GM23338 (cell line): ENCODE measurements at regions not wholly inside any gene's neighbourhood (a gene's known extent, or its start where the extent isn't known, plus 50 kb on each side); places are given as distances from the start of the nearest gene placed in this dataset.

ENCODE experiments used
- ATAC-seq: fragments of 200-7000 bp; cut with Tn5 transposase; 3 replicates; pipeline ENCODE4 v1.9.1; 2020
- DNase-seq: peaks from one replicate; pipeline ENCODE4 v3.0.0-alpha.2; 2015; ENCODE audit warnings: low spot score
- H2AFZ ChIP-seq: fragments of 200-600 bp; sonication (generic); 2 replicates; pipeline ENCODE4 v1.8.0; 2016; ENCODE audit warnings: antibody characterized with exemption, mild to moderate bottlenecking, moderate library complexity
- H3F3A ChIP-seq: fragments of 200-600 bp; sonication (generic); replicated peaks from 2 replicates; pipeline ENCODE4 v1.8.0; 2017; ENCODE audit warnings: antibody characterized with exemption, mixed run types, low read depth
- H3K27ac ChIP-seq: fragments of 200-600 bp; sonication (generic); 2 replicates; pipeline ENCODE4 v1.6.1; 2016; ENCODE audit warnings: low read depth
- H3K27me3 ChIP-seq: fragments of 200-600 bp; sonication (generic); 2 replicates; pipeline ENCODE4 v1.8.0; 2016; ENCODE audit warnings: mild to moderate bottlenecking, mixed run types, moderate library complexity; ENCODE audit not compliant: insufficient read depth
- H3K36me3 ChIP-seq: fragments of 200-600 bp; sonication (generic); 2 replicates; pipeline ENCODE4 v1.8.0; 2016; ENCODE audit warnings: mild to moderate bottlenecking; ENCODE audit not compliant: insufficient read depth
- H3K4me1 ChIP-seq: fragments of 200-600 bp; sonication (generic); 2 replicates; pipeline ENCODE4 v1.8.0; 2016; ENCODE audit warnings: mild to moderate bottlenecking, moderate library complexity; ENCODE audit not compliant: insufficient read depth
- H3K4me2 ChIP-seq: fragments of 200-600 bp; sonication (generic); 2 replicates; pipeline ENCODE4 v1.7.1; 2017; ENCODE audit warnings: mixed run types
- H3K4me3 ChIP-seq: fragments of 200-600 bp; sonication (generic); 2 replicates; pipeline ENCODE4 v1.6.1; 2016; ENCODE audit warnings: mixed run types
- H3K79me2 ChIP-seq: fragments of 200-600 bp; sonication (generic); replicated peaks from 2 replicates; pipeline ENCODE4 v1.8.0; 2017; ENCODE audit warnings: mild to moderate bottlenecking; ENCODE audit not compliant: insufficient read depth
- H3K9me2 ChIP-seq: fragments of 200-600 bp; sonication (generic); 2 replicates; pipeline ENCODE4 v1.8.0; 2017; ENCODE audit not compliant: insufficient read depth
- H4K20me1 ChIP-seq: fragments of 200-600 bp; sonication (generic); replicated peaks from 2 replicates; pipeline ENCODE4 v1.8.0; 2017; ENCODE audit warnings: mild to moderate bottlenecking; ENCODE audit not compliant: insufficient read depth
- H3K27ac Mint-ChIP-seq: 2 replicates; pipeline ENCODE4 v1.8.0; 2020; ENCODE audit warnings: inconsistent platforms, mild to moderate bottlenecking, moderate library complexity, mixed read lengths
- H3K27me3 Mint-ChIP-seq: 3 replicates; pipeline ENCODE4 v1.8.0; 2022; ENCODE audit warnings: low read depth, mild to moderate bottlenecking, moderate library complexity, mixed read lengths, inconsistent platforms; ENCODE audit not compliant: insufficient read depth, poor library complexity
- H3K36me3 Mint-ChIP-seq: 3 replicates; pipeline ENCODE4 v1.8.0; 2021; ENCODE audit warnings: low read depth, mild to moderate bottlenecking, inconsistent platforms, moderate library complexity, mixed read lengths
- H3K4me1 Mint-ChIP-seq: 3 replicates; pipeline ENCODE4 v1.8.0; 2020; ENCODE audit warnings: mild to moderate bottlenecking, inconsistent platforms, mixed read lengths
- H3K4me3 Mint-ChIP-seq: 3 replicates; pipeline ENCODE4 v1.8.0; 2021; ENCODE audit warnings: moderate library complexity, mild to moderate bottlenecking, inconsistent platforms, mixed read lengths
- H3K9me3 Mint-ChIP-seq: 3 replicates; pipeline ENCODE4 v1.8.0; 2020; ENCODE audit warnings: moderate library complexity, mild to moderate bottlenecking, inconsistent platforms, mixed read lengths
- CREB1 ChIP-seq: fragments of 250-450 bp; sonication (Bioruptor Pico); IDR thresholded peaks from 2 replicates; pipeline ENCODE4 v1.5.0; 2020; ENCODE audit warnings: low read depth, mild to moderate bottlenecking, moderate library complexity
- EZH2 ChIP-seq: fragments of 200-600 bp; sonication (generic); IDR thresholded peaks from one replicate; pipeline ENCODE4 v1.8.0; 2017; ENCODE audit warnings: antibody characterized with exemption, mild to moderate bottlenecking, low read depth; ENCODE audit not compliant: unreplicated experiment
- EZH2phosphoT487 ChIP-seq: fragments of 200-600 bp; sonication (generic); IDR thresholded peaks from one replicate; pipeline ENCODE4 v1.8.1; 2018; ENCODE audit warnings: antibody characterized with exemption; ENCODE audit not compliant: unreplicated experiment
- JUNB ChIP-seq: IDR thresholded peaks from one replicate; pipeline ENCODE4 v1.6.1; 2016; ENCODE audit warnings: antibody characterized with exemption; ENCODE audit not compliant: unreplicated experiment
- NANOG ChIP-seq: IDR thresholded peaks from 2 replicates; pipeline ENCODE4 v1.6.1; 2016; ENCODE audit warnings: antibody characterized with exemption, borderline replicate concordance
- POLR2AphosphoS5 ChIP-seq: IDR thresholded peaks from 2 replicates; pipeline ENCODE4 v1.6.1; 2016; ENCODE audit warnings: antibody characterized with exemption, low read depth
- STAT1 ChIP-seq: IDR thresholded peaks from one replicate; pipeline ENCODE4 v1.6.1; 2016; ENCODE audit warnings: antibody characterized with exemption; ENCODE audit not compliant: unreplicated experiment
- ZNF114 ChIP-seq: fragments of 250-450 bp; sonication (Bioruptor Pico); IDR thresholded peaks from 2 replicates; pipeline ENCODE4 v1.5.0; 2020; ENCODE audit warnings: mild to moderate bottlenecking, moderate library complexity
- ZNF331 ChIP-seq: fragments of 250-450 bp; sonication (Bioruptor Pico); IDR thresholded peaks from 2 replicates; pipeline ENCODE4 v1.5.0; 2020; ENCODE audit warnings: low read depth, mild to moderate bottlenecking, moderate library complexity
- TF ChIP-seq, protein P1 (sequence below): IDR thresholded peaks from 2 replicates; pipeline ENCODE4 v1.6.1; 2016; ENCODE audit warnings: antibody characterized with exemption
- TF ChIP-seq, protein P2 (sequence below), 2 experiments: fragments of 200-600 bp in 1 of 2; sonication (generic) in 1 of 2; conservative IDR thresholded peaks; 2 replicates each; pipeline versions ENCODE4 v1.5.1 to v1.6.1; 2016 to 2017; ENCODE audit warnings: antibody characterized with exemption in 2 of 2, low read depth in 2 of 2, mild to moderate bottlenecking in 2 of 2, moderate library complexity in 1 of 2
- TF ChIP-seq, protein P3 (sequence below): IDR thresholded peaks from one replicate; pipeline ENCODE4 v1.6.1; 2018; ENCODE audit warnings: antibody characterized with exemption; ENCODE audit not compliant: unreplicated experiment

DNA sequence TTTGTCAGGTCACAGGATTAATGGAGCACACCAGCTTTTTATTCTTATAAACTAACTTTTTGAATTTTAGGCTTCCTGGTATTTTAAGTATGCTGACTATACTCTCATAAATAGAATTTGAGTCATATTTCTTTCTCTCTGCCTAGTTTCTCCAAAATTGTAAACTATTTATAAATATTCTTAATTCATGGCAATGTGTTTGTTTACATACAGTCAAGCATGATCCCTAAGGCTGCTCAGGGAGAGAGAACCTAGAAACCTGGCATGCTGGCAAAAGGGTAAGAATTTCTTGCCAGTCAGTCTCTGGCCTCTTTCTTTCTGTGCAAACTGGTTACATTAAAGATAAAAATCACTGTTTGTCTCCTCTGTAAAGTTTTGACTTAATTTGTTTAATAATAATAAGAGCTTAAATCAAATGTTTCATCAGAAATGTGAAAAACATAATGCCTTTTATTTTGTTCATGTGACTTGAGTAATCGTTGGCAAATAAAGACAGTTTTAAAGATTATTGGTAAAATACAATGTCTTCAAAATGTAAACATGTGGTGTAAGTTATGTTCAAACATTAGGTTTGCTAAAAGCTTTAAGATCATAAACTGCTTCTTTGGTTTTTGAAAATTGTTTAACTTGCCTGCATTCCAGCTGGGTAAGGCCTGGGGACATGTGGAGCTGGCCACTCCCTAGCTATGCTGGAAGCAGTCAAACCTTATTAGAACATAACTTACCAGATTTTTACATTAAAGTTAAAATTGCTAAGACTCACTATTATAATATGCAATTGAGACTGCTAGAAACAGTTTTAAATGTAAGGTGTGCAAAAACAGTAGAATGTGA, 1401.7 kb downstream of the NCAM2 start:
- Histone ChIP-seq H3K36me3 (no peaks in the 10 kb centered on the region), H2AFZ (no peak overlapping the region), H3K4me1 (no peaks in the 10 kb centered on the region), H4K20me1 (no peaks in the 10 kb centered on the region), H3K4me2 (no peak overlapping the region), H3F3A (no peaks in the 10 kb centered on the region), H3K27ac (no peak overlapping the region), H3K4me3 (no peak overlapping the region), H3K79me2 (no peaks in the 10 kb centered on the region), H3K9me2 (no peaks in the 10 kb centered on the region; the same call in 1 of the 2 replicates), H3K27me3 (no peaks in the 10 kb centered on the region)
- Mint-ChIP-seq H3K27ac (no peak overlapping the region), H3K9me3 (peaks cover 6% of the 10 kb centered on the region; the same call in 1 of the 3 replicates), H3K27me3 (no peaks in the 10 kb centered on the region), H3K4me3 (no peak overlapping the region), H3K4me1 (0 out of 3 replicates have a peak, but pooled peaks cover 3% of the 10 kb centered on the region), H3K36me3 (no peaks in the 10 kb centered on the region)
- no peak for DNase-seq
- TF ChIP-seq, protein P1, sequence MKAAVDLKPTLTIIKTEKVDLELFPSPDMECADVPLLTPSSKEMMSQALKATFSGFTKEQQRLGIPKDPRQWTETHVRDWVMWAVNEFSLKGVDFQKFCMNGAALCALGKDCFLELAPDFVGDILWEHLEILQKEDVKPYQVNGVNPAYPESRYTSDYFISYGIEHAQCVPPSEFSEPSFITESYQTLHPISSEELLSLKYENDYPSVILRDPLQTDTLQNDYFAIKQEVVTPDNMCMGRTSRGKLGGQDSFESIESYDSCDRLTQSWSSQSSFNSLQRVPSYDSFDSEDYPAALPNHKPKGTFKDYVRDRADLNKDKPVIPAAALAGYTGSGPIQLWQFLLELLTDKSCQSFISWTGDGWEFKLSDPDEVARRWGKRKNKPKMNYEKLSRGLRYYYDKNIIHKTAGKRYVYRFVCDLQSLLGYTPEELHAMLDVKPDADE: no peak
- no peak for TF ChIP-seq POLR2AphosphoS5
- TF ChIP-seq, protein P2, sequence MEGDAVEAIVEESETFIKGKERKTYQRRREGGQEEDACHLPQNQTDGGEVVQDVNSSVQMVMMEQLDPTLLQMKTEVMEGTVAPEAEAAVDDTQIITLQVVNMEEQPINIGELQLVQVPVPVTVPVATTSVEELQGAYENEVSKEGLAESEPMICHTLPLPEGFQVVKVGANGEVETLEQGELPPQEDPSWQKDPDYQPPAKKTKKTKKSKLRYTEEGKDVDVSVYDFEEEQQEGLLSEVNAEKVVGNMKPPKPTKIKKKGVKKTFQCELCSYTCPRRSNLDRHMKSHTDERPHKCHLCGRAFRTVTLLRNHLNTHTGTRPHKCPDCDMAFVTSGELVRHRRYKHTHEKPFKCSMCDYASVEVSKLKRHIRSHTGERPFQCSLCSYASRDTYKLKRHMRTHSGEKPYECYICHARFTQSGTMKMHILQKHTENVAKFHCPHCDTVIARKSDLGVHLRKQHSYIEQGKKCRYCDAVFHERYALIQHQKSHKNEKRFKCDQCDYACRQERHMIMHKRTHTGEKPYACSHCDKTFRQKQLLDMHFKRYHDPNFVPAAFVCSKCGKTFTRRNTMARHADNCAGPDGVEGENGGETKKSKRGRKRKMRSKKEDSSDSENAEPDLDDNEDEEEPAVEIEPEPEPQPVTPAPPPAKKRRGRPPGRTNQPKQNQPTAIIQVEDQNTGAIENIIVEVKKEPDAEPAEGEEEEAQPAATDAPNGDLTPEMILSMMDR (conservative IDR thresholded peaks at IDR 0.05; ENCODE audit: low read depth in 2 of 2): no peak
- TF ChIP-seq JUNB: no peak
- TF ChIP-seq CREB1 (CRISPR knock-in tag): no peak
- no peak for TF ChIP-seq EZH2
- TF ChIP-seq EZH2phosphoT487: no peak
- TF ChIP-seq NANOG: no peak
- no peak for TF ChIP-seq STAT1
- no peak for ATAC-seq

DNA sequence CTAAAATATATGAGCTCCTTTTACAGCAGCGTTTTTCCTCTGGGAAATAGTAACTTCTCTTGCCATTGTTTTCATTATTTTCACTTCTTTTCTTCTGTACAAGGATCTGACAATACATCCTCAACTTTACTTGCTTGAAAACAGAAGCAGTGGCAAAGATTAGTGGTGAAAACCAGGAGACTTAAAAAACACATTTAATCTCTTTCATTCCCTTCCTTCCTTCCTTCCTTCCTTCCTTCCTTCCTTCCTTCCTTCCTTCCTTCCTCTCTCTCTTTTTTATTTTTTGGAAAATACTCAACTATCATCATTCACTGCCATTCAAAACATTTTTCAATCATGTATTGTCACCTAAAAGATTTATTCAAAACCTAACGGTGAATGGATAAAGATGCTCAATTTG, 1411.4 kb downstream of the NCAM2 start:
- Histone ChIP-seq H3F3A (no peaks in the 10 kb centered on the region), H3K4me3 (no peak overlapping the region), H3K4me1 (no peaks in the 10 kb centered on the region), H3K27ac (no peak overlapping the region), H3K27me3 (no peaks in the 10 kb centered on the region), H3K79me2 (no peaks in the 10 kb centered on the region), H2AFZ (no peak overlapping the region), H3K4me2 (no peak overlapping the region), H3K9me2 (no peaks in the 10 kb centered on the region), H4K20me1 (no peaks in the 10 kb centered on the region), H3K36me3 (no peaks in the 10 kb centered on the region)
- Mint-ChIP-seq H3K4me1 (no peaks in the 10 kb centered on the region), H3K36me3 (no peaks in the 10 kb centered on the region), H3K27me3 (no peaks in the 10 kb centered on the region), H3K4me3 (no peak overlapping the region), H3K9me3 (no peaks in the 10 kb centered on the region), H3K27ac (no peak overlapping the region)
- ATAC-seq: no peak
- no peak for DNase-seq
- no peak for TF ChIP-seq JUNB
- no peak for TF ChIP-seq ZNF331 (CRISPR knock-in tag)
- no peak for TF ChIP-seq ZNF114 (CRISPR knock-in tag)
- TF ChIP-seq EZH2: no peak
- TF ChIP-seq NANOG: no peak
- no peak for TF ChIP-seq POLR2AphosphoS5
- no peak for TF ChIP-seq CREB1 (CRISPR knock-in tag)
- TF ChIP-seq, protein P1: no peak
- TF ChIP-seq, protein P2 (conservative IDR thresholded peaks at IDR 0.05; ENCODE audit: low read depth in 2 of 2): no peak
- no peak for TF ChIP-seq EZH2phosphoT487
- TF ChIP-seq, protein P3, sequence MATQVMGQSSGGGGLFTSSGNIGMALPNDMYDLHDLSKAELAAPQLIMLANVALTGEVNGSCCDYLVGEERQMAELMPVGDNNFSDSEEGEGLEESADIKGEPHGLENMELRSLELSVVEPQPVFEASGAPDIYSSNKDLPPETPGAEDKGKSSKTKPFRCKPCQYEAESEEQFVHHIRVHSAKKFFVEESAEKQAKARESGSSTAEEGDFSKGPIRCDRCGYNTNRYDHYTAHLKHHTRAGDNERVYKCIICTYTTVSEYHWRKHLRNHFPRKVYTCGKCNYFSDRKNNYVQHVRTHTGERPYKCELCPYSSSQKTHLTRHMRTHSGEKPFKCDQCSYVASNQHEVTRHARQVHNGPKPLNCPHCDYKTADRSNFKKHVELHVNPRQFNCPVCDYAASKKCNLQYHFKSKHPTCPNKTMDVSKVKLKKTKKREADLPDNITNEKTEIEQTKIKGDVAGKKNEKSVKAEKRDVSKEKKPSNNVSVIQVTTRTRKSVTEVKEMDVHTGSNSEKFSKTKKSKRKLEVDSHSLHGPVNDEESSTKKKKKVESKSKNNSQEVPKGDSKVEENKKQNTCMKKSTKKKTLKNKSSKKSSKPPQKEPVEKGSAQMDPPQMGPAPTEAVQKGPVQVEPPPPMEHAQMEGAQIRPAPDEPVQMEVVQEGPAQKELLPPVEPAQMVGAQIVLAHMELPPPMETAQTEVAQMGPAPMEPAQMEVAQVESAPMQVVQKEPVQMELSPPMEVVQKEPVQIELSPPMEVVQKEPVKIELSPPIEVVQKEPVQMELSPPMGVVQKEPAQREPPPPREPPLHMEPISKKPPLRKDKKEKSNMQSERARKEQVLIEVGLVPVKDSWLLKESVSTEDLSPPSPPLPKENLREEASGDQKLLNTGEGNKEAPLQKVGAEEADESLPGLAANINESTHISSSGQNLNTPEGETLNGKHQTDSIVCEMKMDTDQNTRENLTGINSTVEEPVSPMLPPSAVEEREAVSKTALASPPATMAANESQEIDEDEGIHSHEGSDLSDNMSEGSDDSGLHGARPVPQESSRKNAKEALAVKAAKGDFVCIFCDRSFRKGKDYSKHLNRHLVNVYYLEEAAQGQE: no peak
